Bronchial epithelial cell (primary cell): ENCODE measurements at regions not wholly inside any gene's neighbourhood (a gene's known extent, or its start where the extent isn't known, plus 50 kb on each side); places are given as distances from the start of the nearest gene placed in this dataset.
A peak's percentile ranks its signal among the peaks of the same experiment; 100 is the strongest.

ENCODE experiments used
- DNase-seq: peaks from one replicate; pipeline ENCODE4 v3.0.0-alpha.2; 2010; ENCODE audit warnings: low read depth
- FAIRE-seq: peaks from 2 replicates; lab custom pipeline; 2011; peaks lifted over from hg19 to GRCh38; lab: Jason Lieb, UNC
- H3K27me3 ChIP-seq: 2 replicates; pipeline ENCODE4 v1.5.1; 2011; ENCODE audit warnings: low read length; ENCODE audit not compliant: control insufficient read depth, insufficient read depth
- H3K36me3 ChIP-seq: 2 replicates; pipeline ENCODE4 v1.5.1; 2011; ENCODE audit warnings: low read length; ENCODE audit not compliant: control insufficient read depth, insufficient read depth
- H3K4me3 ChIP-seq: 2 replicates; pipeline ENCODE4 v1.5.1; 2011; ENCODE audit warnings: mild to moderate bottlenecking, low read depth, low read length, control low read depth
- TF ChIP-seq, protein P1 (sequence below): IDR thresholded peaks from 2 replicates; pipeline ENCODE4 v1.5.1; 2011; ENCODE audit warnings: mild to moderate bottlenecking, moderate library complexity, low read length, control low read depth, inconsistent platforms; ENCODE audit not compliant: insufficient read depth, severe bottlenecking

DNA sequence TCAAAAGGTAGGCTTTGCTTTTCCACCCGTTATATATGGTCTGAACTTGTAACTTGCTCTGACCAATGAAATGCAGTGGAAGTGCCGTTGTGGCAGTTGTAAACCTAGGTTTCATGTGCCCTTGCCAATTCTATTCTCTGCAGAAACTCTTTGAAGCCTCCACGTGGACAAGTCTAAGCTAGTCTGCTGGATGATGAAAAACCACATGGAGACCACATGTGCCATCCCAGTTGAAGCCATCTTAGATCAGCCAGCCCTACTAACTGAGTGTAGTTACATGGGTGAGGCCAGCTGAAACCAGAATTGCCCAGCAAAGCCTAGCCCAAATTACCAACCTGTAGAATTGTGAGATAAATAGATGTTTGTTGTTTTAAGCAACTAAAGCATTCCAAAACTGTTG, 183.7 kb upstream of the KCNH8 start:
- DNase-seq (peak; percentile 35), FAIRE-seq (no peak)
- Histone ChIP-seq H3K36me3 (no peaks in the 10 kb centered on the region), H3K27me3 (no peaks in the 10 kb centered on the region), H3K4me3 (no peak overlapping the region)
- TF ChIP-seq, protein P1, sequence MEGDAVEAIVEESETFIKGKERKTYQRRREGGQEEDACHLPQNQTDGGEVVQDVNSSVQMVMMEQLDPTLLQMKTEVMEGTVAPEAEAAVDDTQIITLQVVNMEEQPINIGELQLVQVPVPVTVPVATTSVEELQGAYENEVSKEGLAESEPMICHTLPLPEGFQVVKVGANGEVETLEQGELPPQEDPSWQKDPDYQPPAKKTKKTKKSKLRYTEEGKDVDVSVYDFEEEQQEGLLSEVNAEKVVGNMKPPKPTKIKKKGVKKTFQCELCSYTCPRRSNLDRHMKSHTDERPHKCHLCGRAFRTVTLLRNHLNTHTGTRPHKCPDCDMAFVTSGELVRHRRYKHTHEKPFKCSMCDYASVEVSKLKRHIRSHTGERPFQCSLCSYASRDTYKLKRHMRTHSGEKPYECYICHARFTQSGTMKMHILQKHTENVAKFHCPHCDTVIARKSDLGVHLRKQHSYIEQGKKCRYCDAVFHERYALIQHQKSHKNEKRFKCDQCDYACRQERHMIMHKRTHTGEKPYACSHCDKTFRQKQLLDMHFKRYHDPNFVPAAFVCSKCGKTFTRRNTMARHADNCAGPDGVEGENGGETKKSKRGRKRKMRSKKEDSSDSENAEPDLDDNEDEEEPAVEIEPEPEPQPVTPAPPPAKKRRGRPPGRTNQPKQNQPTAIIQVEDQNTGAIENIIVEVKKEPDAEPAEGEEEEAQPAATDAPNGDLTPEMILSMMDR, result no peak

DNA sequence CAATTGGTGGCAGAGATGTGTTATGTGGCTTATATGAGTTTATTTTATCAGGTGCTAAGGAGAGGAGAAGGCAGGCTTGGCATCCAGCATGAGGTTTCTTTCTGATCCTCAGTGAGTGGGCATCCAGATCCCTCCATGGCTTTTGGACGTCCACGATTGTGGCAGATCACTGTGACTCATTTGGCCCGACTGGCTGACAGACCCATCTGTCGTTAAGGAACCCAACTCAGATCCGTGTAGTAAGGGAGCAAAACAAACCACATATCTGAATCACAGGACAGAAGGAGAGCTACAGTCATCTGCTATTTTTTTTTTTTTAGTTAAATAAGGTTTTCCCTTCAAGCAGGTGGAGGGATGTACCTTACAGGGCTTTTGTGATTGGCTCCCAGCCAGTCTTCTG, 197.0 kb upstream of the KCNH8 start:
- TF ChIP-seq, protein P1, result no peak
- H3K27me3 ChIP-seq, result no peaks in the 10 kb centered on the region
- no peaks in the 10 kb centered on the region for H3K36me3 ChIP-seq
- FAIRE-seq (no peak), DNase-seq (no peak)
- H3K4me3 ChIP-seq, result no peak overlapping the region

DNA sequence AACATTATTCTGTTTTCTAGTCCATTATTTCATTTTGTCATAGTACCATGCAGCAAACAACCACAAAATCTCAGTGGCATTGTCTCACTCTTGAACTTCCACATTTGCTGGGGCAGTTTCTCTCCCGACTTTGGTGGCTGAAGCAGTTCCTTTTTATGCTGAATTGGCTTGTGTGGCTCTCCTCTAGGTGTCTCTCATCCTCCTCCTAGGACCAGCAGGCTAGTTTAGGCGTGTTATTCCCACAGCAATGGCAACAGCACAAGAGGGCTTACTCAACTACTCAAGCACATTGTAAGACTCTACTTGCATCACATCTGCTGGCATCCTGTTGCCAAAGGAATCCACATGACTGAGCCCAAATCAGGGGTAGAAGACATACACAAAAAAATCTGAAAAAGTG, 201.8 kb upstream of the KCNH8 start:
- Histone ChIP-seq H3K36me3 (no peaks in the 10 kb centered on the region), H3K4me3 (no peak overlapping the region), H3K27me3 (no peaks in the 10 kb centered on the region)
- TF ChIP-seq, protein P1, result peak; percentile 35
- DNase-seq (peak; percentile 82), FAIRE-seq (no peak)

DNA sequence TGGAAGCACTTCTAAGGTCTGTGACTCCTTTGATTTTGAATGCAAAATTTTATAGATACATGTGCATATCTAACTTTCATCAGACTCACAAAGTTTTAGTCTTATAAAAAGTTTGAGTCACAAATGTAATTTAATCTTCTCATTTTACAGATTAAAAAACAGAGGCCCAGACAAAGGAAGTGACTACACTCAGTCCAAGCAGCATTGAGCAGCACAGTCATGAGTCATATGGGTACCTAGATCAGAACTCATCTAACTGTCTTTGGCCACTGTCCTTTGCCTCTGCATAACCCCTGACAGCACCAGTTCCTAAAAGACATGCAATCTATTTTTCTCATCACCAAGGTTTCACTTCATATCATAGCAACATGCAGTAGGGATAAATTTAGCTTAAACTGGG, 210.7 kb upstream of the KCNH8 start:
- DNase-seq (peak; percentile 43), FAIRE-seq (no peak)
- no peaks in the 10 kb centered on the region for H3K27me3 ChIP-seq
- no peak overlapping the region for H3K4me3 ChIP-seq
- TF ChIP-seq, protein P1, result no peak
- H3K36me3 ChIP-seq, result no peaks in the 10 kb centered on the region

DNA sequence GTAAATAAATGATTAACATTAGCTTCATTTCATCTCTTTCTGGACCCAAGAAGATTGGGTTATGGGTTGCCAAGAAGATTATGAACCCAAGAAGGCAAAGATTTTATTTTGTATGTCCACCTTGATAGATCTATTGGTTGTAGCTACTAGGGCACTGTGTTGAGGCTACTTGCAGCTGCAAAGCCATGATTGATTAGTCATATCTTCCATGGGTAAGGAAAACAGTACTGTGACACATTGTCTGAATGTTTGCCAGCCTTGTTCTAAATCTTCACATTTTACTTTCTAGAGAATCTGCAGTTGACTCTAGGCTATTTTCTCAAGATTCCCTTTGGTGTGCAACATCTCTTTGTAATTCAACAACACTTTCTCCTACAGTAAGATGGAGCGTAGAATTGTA, 229.2 kb upstream of the KCNH8 start:
- no peaks in the 10 kb centered on the region for H3K36me3 ChIP-seq
- no peak overlapping the region for H3K4me3 ChIP-seq
- FAIRE-seq, result no peak
- DNase-seq, result peak; percentile 22
- TF ChIP-seq, protein P1, result no peak
- no peaks in the 10 kb centered on the region for H3K27me3 ChIP-seq

DNA sequence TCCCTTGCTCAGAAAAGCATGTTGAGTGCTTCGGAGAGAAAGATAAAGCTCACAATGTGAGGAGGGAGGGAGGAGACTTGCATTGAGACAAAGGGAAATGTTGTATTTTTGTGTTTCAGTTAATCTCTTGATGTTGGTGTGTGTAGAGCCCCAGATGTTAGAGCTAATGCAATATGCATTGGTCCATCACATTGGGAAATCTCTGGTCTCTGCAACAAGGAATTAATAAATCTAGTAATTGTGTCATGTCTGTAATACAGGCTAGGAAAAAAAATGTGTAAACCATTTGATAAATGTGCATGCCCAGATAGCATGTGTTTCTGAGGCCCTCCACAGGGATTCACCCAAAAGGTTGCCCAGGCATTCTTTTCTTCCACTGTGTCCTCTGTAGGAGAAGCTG, 230.4 kb upstream of the KCNH8 start:
- DNase-seq, result no peak
- FAIRE-seq, result no peak
- Histone ChIP-seq H3K4me3 (no peak overlapping the region), H3K27me3 (no peaks in the 10 kb centered on the region), H3K36me3 (no peaks in the 10 kb centered on the region)
- TF ChIP-seq, protein P1, result no peak
